ENCODE measurements at regions not wholly inside any gene's neighbourhood (a gene's known extent, or its start where the extent isn't known, plus 50 kb on each side); places are given as distances from the start of the nearest gene placed in this dataset.

- TF ChIP-seq CTCF (IDR thresholded peaks at IDR 0.05) (no peak), EP300 (IDR thresholded peaks at IDR 0.05) (no peak), POLR2A (IDR thresholded peaks at IDR 0.05; ENCODE audit: low read depth) (no peak), POLR2AphosphoS5 (IDR thresholded peaks at IDR 0.05) (no peak)
Observed at GRCh38 chr7:25982684-25983083, 169.3 kb upstream of the NFE2L3 start.
